Omental fat pad (tissue), 3 donors: ENCODE measurements at regions not wholly inside any gene's neighbourhood (a gene's known extent, or its start where the extent isn't known, plus 50 kb on each side); places are given as distances from the start of the nearest gene placed in this dataset.

ENCODE experiments used
- ATAC-seq: fragments of 150-250 bp; one replicate; pipeline ENCODE4 v1.9.1; 2016; ENCODE audit warnings: mild to moderate bottlenecking, moderate library complexity; ENCODE audit not compliant: low FRiP score
- DNase-seq: peaks from one replicate; pipeline ENCODE4 v3.0.0-alpha.2; 2019; ENCODE audit warnings: low spot score
- CTCF ChIP-seq, 3 donors: fragments of 450-650 bp; IDR thresholded peaks; one replicate each; pipeline ENCODE4 v1.5.1; 2016 to 2017; ENCODE audit warnings: antibody characterized with exemption in 3 of 3, mild to moderate bottlenecking in 3 of 3, moderate library complexity in 2 of 3

- no peak for TF ChIP-seq CTCF (IDR thresholded peaks at IDR 0.05)
- ATAC-seq (no peak), DNase-seq (no peak)
Measured at GRCh38 chr16:79914961-79915720, 314.6 kb upstream of the MAF start.

GRCh38 chr16:79912592-79913310 is 312.2 kb upstream of the MAF start:
- TF ChIP-seq CTCF (IDR thresholded peaks at IDR 0.05) = no peak
- no peak for DNase-seq
- no peak for ATAC-seq

GRCh38 chr16:79911660-79912059 is 311.1 kb upstream of the MAF start:
- DNase-seq (no peak), ATAC-seq (no peak)
- TF ChIP-seq CTCF (IDR thresholded peaks at IDR 0.05) = no peak

DNA sequence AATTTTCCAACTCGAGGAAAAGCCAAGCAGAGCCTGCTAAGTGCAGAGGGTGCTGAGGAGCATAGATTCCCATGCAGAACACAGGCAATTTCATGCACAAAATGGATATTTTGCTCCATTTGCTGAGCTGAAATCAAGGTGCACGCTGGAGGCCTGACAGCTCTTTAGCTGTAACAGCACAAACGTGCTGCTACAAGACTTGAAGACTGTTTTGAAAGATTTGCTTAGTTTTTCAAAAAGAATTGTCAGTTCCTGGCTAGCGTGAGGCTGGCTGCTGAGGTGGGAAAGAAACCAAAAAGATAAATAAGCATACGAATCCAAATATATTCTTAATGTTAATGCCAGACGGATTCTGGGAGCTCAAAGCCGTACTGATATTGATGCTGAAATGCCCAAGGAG is 309.0 kb upstream of the MAF start:
- ATAC-seq (no peak), DNase-seq (no peak)
- TF ChIP-seq CTCF (IDR thresholded peaks at IDR 0.05) = no peak

DNA sequence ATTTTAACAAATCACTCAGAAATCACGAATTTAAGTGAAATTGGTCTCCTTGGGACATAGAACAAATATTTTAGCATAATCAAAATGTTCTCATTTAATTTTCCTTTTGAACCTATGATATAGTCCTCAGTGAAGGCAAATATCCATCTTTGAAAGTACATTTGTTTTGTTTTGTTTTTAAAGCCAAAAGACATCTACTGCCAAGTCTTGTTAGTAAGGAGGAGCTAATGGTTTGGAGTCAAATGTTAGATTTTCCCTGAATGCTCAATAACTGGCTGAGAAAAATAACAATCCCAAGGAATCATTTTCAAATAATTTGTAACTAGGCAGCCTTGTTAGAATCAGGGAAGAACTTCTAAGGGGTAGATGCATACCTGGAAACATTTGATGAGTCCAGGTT is 302.9 kb upstream of the MAF start:
- no peak for TF ChIP-seq CTCF (IDR thresholded peaks at IDR 0.05)
- DNase-seq = no peak
- no peak for ATAC-seq

DNA sequence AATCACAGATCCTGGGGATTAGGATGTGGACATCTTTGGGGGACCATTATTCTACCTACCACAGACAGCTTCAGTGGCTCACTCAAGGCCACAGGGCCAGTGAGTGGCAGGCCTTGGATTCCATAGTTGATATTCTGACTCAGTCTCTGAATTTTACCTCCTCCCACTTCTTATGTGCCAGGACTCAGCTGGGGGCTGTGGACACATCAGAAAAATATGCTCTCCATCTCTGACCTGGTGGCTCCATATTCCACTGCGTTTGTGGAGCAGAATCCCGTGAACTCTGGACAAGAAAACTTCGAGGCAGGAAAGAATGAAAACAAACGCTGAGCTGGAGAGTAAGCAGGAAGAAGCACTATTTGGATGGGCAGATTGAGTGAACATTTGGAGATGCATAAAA is 301.8 kb upstream of the MAF start:
- ATAC-seq = no peak
- no peak for TF ChIP-seq CTCF (IDR thresholded peaks at IDR 0.05)

DNA sequence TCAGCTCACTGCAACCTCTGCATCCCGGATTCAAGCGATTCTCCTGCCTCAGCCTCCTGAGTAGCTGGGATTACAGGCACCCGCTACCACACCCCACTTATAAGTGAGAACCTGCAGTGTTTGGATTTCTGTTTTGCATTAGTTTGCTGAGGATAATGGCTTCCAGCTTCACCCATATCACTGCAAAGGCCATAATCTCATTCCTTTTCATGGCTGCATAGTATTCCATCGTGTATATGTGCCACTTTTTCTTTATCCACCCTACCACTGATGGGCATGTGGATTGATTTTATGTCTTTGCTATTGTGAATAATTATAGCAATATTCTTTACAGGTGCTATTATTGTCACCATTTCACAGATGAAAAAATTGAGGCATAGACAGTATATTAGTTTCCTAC is 301.0 kb upstream of the MAF start:
- ATAC-seq (no peak), DNase-seq (no peak)
- TF ChIP-seq CTCF (IDR thresholded peaks at IDR 0.05) = no peak

More for the DNA sequence above, 301.8 kb upstream of the MAF start:
- no peak for DNase-seq
